HG03469 (cell line): ENCODE measurements at regions not wholly inside any gene's neighbourhood (a gene's known extent, or its start where the extent isn't known, plus 50 kb on each side); places are given as distances from the start of the nearest gene placed in this dataset.

Source experiments
- ATAC-seq: cut with Tn5 transposase; IDR thresholded peaks from one replicate; pipeline ENCODE4 v1.9.1; 2021; ENCODE audit warnings: mild to moderate bottlenecking, moderate library complexity, moderate number of reproducible peaks; ENCODE audit not compliant: unreplicated experiment

DNA sequence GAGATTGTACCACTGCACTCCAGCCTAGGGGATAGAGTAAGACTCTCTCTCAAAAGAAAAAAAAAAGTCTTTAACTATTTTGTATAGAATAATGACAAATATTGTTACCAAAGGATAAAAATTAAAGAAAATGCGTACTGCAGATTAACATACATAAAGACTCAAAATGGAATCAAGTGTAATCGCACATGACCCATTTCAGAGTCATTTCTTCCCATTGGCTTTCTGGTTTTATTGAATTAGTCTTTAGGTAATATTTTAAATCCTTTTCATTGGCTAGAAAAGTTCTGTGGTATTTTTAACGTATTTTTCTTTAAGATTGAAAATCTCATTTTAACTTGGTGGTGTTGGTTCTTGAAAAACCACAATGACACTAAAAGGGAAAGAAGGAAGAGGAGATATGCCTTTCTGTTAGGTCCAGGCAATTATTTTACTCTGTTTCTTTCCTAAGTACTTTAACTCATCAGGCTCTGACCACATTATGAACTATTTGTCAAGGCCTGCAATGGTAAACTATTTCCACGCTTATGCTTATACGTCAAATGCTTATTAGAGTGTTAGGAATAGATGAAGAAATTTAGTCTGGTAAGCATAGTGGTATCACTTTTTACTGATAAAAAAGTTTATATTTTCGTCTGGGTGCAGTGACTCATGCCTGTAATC is 52.3 kb downstream of the PLEKHG1 start:
- ATAC-seq = no peak

DNA sequence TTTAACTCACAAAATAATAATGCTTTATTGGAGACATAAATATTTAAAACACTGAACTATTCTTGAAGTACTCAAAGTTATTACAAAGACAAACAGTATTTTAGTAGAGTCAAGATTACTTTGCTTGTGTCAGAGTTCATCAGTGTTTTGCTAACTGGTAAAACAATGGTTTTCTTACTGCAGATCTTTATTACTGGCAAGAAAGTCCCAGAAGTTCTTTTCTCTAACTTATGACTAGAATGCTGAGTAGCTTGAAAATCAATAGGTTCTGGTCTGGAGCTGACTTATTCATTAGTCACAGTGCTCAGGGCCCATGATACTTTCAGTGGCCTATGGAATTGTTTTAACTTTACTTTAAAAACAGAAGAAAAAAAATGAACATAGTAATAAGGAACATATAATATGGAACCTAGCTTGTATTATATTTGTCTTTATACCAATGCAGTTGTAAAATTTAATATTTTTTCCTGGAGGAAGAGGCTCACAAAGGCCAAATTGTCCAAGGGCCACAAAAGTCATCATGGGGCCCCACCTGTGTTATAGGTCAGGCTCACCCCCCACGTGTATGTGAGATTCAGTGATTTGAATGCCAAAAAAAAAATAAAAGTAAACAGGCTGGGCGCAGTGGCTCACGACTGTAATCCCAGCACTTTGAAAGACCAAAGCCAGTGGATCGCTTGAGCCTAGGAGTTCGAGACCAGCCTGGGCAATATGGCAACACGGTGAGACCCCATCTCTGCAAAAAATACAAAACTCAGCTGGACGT is 53.3 kb downstream of the PLEKHG1 start:
- ATAC-seq = no peak

DNA sequence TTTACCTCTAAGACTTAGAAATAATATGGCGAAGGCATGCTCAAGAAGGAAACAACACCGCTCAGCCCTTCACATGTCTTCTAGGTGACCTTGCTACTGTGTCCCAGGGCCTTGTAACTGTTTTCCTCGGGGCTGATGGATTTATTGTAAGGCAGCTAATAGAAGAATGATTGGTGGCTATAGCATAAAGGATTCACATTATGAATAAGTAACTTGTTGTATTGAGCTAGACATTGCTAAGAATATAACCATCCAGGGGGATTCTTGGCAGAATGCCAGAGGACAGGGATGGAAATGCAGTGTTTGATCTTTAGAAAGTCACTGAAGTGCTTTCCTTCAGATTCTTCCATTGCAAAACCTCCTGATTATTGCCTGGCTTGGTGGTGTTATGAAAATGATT is 54.9 kb downstream of the PLEKHG1 start:
- no peak for ATAC-seq

DNA sequence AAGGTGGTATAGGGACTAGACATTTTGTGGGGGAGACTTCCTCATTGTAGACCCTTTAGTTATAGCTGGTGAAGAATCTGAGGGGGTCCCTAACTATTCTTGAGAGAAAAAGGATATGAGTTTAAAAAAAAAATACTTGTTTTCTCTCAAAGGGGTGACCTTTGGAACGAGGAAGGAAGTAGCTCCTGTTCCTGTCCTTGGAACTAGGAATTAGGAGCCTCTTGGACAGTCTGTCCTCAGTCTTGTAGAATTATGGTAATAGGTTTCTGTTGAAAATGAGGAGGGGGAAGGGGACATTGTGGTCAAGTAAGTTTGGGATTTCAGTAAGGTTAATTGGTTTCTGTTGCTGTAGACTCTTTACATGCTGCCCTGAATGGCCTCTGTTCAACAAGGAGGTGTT is 56.5 kb downstream of the PLEKHG1 start:
- no peak for ATAC-seq

DNA sequence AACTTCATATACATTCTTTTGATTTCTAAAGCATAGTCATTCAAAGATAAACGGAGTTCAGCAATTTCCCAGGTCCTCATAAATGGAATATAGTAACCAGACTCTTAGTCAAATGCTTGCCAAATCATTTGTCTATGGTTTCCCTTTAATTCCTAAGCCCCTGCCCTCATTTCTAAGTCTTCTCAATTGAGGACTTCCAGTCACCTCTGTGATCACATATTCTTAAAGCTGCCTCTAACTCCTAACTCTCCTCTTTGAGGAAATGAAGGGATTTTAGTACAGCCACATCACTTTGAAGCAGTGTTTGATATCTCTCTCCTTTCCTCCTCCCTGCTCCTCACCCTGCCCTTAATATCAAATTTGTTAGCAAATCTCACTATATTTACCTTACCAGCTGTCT is 58.7 kb downstream of the PLEKHG1 start:
- no peak for ATAC-seq

DNA sequence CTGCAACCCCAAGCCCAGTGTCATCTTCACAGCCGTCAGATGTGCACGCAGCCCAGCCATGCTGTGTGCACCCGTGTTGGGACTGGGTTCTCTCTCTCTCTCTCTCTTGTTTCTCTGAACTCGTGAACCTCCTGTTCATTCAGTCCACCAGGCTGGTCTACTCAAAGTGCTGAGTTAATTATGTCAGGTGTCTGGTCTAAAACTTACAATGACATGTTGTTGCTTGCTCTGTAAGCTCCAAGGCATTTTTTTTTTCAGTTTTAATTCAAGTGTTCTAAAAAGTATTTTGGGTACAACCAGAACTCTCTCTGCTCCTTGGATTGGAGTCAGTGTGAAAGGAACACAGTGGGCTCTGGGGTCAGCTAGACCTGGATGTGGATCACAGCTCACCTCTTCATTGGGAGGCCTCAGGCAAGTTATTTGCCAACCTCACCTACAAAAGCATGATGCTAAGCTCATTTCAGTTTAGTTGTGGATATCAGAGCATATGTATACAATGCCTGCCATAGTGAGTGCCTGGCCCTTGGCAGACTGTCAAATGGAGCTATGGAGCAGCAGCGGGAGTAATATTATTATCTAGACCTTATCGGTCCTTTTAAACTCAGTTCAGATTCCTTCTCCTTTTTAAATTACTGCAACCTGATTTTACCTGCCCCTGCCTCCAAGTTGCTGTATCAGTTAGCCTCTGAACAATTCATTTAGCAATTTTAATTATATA is 59.5 kb downstream of the PLEKHG1 start:
- no peak for ATAC-seq

GRCh38 chr6:150661216-150662007 is 61.7 kb downstream of the PLEKHG1 start:
- no peak for ATAC-seq

DNA sequence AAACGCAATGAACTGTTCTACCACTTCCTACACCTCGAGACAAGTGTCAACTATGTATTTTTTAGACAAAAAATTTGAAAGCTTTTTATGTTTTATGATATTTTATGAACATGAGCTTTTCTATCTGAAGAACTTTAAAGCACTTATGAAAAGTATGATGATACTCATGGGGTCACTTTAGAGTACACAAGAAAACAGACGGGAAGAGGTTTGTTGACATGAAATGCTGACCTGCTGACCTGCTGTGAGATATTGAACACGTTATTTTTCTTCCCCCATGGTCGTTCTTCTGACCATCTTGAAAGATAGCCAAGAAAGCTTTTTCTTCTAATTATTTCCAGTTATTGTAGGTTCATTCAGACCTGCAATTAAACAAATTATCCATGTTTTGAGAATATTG is 63.1 kb downstream of the PLEKHG1 start:
- no peak for ATAC-seq

- no peak for ATAC-seq
Measured at GRCh38 chr6:150664091-150664490, 64.4 kb downstream of the PLEKHG1 start.

DNA sequence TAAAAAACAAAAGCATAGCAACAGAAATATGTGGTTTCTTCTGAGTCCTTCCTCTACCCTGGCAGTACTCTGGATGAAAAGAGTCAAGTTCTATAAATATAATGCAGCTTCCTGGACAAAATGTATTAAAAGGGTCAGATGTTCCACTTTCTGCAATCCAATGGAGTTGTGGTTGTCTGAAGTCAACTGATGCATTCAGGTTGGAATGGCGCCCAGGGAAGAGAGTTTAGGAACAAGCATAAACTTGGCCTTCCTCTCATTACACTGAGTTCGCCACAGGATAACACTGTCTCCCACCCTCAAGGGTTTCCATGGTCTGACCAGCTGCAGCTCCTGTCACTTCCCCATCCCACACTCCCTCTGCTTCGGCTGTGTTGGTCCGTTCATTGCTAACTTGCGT is 66.4 kb downstream of the PLEKHG1 start:
- ATAC-seq = no peak

GRCh38 chr6:150667359-150667758 is 67.7 kb downstream of the PLEKHG1 start:
- ATAC-seq = no peak

DNA sequence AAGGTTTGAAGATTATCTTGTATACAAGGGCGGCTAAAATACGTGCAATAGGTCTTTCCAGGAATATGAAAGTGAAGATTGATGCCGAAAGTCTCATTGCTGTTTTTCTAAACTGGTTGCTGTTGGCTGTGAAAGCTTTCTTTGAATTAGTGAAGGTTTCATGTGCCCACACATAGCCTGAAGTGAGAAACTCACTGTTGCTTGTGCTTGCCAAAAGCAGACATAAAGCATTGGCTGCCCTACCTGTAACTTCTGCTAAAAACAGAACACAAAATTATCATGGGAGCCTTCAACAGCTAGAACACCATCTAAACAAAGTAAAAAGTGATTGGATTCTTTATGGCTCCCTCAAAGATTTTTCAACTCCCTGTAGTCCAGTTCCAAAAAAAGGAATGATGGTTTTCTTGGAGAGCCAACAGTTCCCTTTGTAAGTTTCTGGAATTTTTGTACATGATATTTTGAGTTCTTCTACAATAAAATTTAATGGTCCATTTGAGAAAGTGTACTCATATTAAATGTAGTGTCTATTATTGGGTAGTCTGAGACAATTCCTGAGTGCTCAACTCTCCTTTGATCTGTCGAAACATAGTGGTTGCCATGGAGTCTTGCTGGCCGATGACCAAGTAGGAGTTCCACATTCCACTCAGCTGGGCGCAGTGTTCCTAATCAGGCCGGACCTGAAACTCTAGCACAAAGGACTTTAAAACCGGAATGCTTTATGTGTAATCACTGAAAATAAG is 68.5 kb downstream of the PLEKHG1 start:
- ATAC-seq = no peak

- no peak for ATAC-seq
Measured at GRCh38 chr6:150668900-150669302, 69.2 kb downstream of the PLEKHG1 start.

DNA sequence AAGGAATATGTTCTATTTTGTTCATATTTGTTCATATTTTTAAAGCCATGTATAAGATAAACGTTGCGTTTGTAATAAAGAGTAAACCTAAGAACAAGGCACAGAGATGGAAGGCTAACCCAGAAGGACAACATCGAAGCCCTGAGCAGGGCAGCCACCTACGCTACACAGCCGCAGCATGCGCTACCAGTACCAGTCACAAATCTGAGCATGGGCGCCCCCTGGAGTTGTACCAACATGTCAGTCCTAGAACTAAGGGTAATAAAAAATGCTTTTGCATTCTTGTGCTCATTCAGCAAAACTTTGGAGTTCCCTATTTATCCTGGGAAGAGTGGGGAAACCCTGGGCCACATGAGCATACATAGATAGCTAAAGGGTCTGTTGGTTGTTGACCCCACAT is 70.6 kb downstream of the PLEKHG1 start:
- no peak for ATAC-seq

DNA sequence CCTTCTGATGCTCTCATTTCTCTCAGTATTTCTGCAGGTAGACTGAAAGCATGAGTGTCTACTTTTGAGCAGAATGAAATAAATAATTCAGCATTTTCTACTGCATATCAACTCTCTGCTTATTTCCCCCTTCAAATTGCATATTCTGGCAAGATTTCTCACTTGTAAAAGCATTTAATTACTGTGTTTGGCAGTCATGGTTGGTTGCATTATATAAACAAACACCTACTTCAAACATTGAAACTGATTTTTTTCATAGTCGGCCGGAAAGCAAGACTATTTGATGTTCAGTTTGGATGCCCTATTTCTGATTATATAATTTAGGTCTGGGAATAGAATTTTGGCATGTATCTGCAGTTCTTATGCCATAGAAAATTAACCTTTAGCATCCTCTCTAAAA is 73.1 kb downstream of the PLEKHG1 start:
- no peak for ATAC-seq

- no peak for ATAC-seq
Measured at GRCh38 chr6:150673720-150674346, 74.1 kb downstream of the PLEKHG1 start.

DNA sequence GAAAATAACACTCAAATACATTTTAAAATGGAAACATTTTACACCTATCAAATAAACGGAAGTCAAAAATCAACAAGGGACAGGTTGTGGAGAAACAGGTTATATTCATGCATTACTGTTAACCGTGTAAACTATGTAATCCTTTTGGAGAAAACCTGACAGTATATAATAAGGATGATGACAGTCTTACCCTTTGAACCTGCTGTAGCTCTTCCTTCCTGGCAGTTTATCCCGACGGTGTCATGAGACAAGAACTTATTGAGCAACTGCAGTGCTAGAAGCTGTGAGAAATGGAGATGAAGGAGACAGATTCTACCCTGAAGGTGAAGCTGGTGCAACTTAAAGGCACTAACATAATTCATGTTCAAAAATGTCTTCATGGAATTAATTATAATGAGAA is 76.7 kb downstream of the PLEKHG1 start:
- ATAC-seq = no peak

GRCh38 chr6:150676772-150677171 is 77.1 kb downstream of the PLEKHG1 start:
- ATAC-seq = no peak

DNA sequence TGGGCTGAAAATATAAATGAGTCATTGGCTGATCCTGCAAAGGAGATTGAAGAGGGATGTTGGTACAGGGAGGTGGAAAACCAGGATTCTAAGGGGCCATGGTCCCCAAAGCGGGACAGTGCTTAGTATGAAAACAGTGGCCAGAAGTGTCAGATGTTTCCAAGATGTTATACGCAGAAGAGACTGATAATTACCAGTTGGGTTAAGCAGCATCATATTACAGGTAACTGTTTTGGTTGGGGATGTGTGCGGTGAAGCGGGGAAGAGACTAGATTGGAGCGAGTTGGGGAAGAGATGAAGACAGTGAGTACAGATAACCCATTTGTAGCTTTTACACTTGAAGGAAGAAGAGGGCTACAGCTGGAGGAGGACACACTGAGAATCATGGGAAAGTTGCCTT is 80.8 kb downstream of the PLEKHG1 start:
- no peak for ATAC-seq
